GM19452 (cell line): ENCODE measurements at regions not wholly inside any gene's neighbourhood (a gene's known extent, or its start where the extent isn't known, plus 50 kb on each side); places are given as distances from the start of the nearest gene placed in this dataset.
"Not testable (repeated sequence)": the region's sequence is repeated elsewhere in the genome, so short reads cannot be mapped to it uniquely, and the experiment has no call there.

Source experiments
- ATAC-seq: cut with Tn5 transposase; IDR thresholded peaks from one replicate; pipeline ENCODE4 v1.9.1; 2021; ENCODE audit not compliant: unreplicated experiment

GRCh38 chr4:30124621-30125020, 595.5 kb upstream of the PCDH7 start:
- ATAC-seq, result not testable (repeated sequence)

DNA sequence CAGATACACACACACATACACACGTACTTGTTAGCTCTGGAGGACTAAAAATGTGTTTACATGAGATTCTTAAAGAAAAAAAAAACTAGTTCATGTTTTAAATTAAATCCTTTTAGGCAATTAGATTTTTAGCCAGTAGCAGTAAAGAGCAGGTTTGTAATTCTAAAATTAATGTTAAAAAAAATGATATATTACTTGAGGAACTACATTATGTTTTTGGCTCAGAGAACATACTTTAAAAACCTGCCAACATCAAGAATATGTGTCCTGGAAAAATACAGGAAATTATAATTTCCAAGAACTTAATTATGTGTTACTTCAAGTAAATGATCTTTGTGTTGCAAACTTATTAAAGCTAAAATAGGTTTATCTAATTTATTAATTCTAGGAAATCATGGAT, 594.3 kb upstream of the PCDH7 start:
- no peak for ATAC-seq

DNA sequence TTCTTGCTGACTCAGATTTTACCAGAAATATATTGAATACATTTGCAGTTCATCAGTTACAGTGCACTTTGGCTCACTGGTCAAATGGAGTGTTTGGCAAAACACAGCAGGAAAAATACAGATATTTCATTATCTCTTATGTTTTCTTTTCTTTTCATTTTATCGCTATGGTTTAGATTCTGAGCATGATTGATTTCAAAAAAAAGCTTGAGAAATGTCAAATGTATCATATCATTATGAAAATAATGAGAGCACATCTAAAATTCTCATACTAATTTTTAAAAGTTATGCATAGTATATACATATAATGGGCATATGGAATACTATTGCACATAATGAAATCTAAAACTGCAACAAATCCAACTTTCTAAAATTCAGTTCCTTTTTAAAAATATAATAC, 593.8 kb upstream of the PCDH7 start:
- ATAC-seq, result no peak

GRCh38 chr4:30148828-30149227, 571.3 kb upstream of the PCDH7 start:
- not testable (repeated sequence) for ATAC-seq

GRCh38 chr4:30149539-30149938, 570.6 kb upstream of the PCDH7 start:
- ATAC-seq, result not testable (repeated sequence)

GRCh38 chr4:30153427-30153826, 566.7 kb upstream of the PCDH7 start:
- ATAC-seq, result no peak

DNA sequence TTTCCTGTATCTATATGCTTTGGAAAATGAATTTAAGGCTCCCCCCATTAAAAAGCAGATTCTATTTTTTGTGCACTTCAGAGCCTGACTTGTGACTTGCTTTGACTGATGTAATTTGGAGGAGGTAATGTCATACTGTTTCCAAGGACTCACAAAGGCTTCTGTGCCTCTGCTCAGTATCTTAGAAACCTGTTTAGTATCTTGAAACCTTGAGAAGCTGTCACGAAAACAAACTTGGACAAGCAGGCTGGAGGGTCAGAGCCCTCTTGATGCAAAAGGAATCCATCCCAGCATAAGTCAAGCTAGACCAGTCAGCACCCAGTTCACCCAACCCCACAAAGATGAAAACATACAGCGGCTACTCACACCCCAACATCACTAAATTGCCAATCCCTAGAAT, 560.0 kb upstream of the PCDH7 start:
- ATAC-seq, result no peak

GRCh38 chr4:30172416-30172815, 547.8 kb upstream of the PCDH7 start:
- no peak for ATAC-seq

- ATAC-seq, result no peak
These were observed 538.7 kb upstream of the PCDH7 start for GRCh38 chr4:30181512-30181911.

GRCh38 chr4:30181918-30182317, 538.3 kb upstream of the PCDH7 start:
- no peak for ATAC-seq

- no peak for ATAC-seq
These were observed 537.4 kb upstream of the PCDH7 start for GRCh38 chr4:30182786-30183185.

DNA sequence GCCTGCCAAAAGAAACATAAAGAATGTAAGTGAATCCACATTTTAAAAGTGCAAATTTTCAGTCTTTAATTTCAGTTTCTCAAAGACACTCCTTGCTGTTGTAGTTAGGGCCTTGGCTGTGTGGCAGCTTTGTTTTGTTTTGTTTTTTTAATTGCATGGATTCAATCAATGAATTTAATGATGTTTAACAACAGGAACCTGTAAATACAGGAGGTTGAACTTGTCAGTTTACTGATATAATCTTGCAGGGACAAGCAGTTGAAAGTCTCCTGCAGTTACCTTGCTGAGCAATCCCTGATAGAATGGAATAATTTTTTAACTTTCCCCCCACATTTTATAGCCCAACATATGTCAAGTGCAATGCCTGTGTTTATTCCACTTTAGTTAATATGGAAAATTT, 528.3 kb upstream of the PCDH7 start:
- no peak for ATAC-seq

DNA sequence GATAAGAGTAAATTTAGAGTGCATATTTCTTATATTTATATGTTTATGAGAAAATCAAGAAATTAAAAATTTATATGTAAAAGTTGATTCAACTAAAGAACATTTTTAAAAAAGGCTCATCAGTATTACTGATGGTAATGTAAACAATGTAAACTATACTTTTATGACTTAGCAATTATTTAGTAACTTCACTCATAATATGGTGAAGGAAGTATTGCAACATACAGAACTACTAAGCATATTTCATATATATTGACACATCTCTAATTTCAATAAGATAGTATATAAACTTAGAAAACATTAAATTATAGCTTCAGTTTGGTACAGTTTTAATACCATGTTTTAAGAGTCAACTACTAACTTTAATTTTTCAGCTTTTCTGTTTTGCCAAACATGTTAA, 512.8 kb upstream of the PCDH7 start:
- ATAC-seq, result no peak

GRCh38 chr4:30208731-30209435, 511.3 kb upstream of the PCDH7 start:
- no peak for ATAC-seq

- ATAC-seq, result not testable (repeated sequence)
These were observed 504.2 kb upstream of the PCDH7 start for GRCh38 chr4:30215973-30216372.

DNA sequence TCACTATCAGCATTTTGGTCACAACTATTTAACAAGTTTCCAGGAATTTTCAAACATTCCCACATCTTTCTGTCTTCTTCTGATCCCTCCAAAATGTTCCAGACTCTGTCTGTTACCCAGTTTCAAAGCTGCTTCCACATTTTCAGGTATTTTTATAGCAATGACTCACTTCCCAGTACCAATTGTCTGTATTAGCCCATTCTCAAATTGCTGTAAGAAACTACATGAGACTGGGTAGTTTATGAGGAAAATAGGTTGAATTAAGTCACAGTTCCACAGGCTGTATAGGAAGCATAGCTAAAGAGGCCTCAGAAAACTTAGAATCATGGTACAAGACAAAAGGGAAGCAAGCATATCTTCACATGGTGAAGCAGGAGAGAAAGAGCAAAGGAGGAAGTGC, 475.0 kb upstream of the PCDH7 start:
- no peak for ATAC-seq

DNA sequence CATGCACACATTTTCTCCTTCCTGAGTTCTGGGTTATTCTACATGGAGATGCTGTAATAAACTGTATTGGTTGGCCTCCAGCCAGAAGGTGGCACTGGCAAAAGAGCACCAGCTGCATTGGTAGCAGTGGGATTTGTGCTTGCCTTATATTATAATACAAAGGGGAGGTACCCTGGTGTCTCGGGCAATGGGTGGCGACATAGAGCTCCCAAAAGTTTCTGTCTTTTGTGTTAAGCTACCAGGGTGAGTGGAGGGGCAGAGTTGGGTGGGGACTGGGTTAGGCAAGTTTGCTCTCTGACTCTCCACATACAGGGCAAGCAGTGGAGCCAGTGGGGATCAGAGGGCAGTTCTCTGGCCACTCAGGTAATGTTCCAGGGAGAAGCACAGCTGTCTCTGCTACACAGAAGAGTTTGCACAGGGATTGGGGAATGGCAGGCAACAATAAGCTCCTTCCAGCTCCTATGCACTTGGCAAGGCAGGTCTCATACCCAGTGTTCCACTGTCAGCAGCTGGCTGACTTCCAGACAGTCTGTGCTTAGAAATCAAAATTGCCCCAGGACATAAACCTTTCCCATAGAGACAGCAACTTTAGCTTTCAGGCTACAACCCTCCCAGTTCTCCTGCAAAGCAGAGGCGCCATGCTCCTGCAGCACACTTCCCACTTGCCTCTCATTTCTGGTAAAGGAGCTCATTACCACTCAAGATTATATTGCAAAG, 463.9 kb upstream of the PCDH7 start:
- ATAC-seq, result no peak

- ATAC-seq, result no peak
These were observed 461.2 kb upstream of the PCDH7 start for GRCh38 chr4:30258949-30259348.

DNA sequence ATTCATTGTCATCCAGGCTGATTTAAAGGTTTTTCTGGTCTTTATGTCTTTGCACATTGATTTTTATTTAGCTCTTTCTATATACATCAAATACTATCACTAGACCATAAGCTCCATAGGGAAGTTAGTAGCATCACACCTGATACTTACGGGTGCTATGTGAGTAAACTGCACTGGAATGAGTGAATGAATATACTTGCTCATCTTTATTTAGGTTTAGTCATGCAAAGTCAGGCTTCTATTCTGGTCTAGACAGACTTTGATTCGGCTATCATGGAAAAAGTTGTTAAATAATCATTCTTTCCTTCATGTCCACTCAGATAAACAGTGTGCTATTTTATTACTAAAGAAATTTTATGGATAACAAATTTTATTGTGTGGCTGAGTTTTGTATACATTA, 457.8 kb upstream of the PCDH7 start:
- ATAC-seq, result no peak

DNA sequence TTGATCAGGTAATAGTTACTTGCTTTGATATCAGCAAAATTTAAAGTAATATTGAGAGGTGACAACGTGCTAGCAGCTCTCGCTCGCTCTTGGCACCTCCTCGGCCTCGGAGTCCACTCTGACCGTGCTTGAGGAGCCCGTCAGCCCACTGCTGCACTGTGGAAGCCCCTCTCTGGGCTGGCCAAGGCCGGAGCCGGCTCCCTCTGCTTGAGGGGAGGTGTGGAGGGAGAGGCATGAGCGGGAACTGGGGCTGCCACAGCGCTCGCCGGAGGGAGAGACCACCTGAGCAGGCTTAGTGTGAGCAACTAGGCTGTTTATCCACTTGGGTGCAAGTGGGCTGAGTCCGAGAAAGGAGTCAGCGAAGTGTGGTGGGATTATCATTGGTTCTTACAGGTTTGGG, 455.7 kb upstream of the PCDH7 start:
- no peak for ATAC-seq

- no peak for ATAC-seq
These were observed 454.5 kb upstream of the PCDH7 start for GRCh38 chr4:30265716-30266115.

- ATAC-seq, result no peak
These were observed 451.8 kb upstream of the PCDH7 start for GRCh38 chr4:30268370-30268769.

- no peak for ATAC-seq
These were observed 450.3 kb upstream of the PCDH7 start for GRCh38 chr4:30269850-30270249.
